Stimulated activated CD4-positive, alpha-beta T cell treated with anti-CD3 and anti-CD28 coated beads, Interleukin-15, amount 100 ng/mL, for 24 hours (primary cell): ENCODE measurements at regions not wholly inside any gene's neighbourhood (a gene's known extent, or its start where the extent isn't known, plus 50 kb on each side); places are given as distances from the start of the nearest gene placed in this dataset.

Experiments
- DNase-seq: peaks from one replicate; pipeline ENCODE4 v3.0.0-alpha.2; 2020

DNA sequence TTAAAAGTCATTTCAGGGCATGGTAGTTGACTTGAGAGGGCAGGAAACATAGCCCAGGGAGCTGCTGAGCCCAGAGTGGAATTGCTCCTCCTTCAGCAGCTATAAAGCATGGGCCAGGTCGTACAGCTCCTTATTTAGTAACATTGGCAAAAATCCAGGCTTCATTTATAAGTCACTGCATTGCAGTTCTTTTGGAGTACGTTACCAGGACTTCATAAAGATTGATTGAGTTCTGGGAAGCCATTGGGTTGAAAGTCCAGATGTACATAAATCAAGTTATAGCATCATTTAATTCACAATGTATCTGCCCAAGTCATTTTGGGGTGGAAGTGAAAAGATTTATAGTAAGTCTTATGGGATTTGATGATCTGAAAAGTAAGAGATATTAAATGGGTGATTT, 53.0 kb upstream of the ANKEF1 start:
- no peak for DNase-seq

DNA sequence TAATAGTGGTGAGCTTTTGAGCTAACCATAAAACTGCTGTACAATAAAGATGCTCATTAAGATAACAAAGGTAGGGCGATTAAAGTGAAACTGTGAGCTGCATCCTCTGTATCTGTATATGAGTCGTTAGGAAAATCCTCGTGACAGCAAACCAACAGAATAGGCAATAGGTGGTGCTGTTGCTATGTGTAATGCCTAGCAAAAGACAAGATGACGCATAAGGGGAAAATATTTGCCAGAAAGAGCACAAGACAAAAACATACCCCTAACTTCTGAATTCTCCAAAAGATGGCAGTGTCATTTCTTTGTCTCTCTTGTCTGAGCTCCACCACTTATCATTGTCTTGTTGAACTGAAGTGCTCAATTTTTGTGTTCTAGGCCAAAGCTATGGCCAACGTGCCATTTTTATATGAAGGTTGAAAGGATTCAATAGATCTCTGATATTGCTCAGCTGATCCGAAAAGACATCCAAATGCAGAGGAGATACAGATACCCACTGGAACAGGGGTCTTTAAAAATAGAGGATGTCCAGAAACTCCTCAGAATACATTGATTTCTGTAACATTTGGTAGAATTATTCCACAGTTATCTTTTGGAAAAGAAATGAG, 56.3 kb upstream of the ANKEF1 start:
- DNase-seq, result peak; percentile 16

DNA sequence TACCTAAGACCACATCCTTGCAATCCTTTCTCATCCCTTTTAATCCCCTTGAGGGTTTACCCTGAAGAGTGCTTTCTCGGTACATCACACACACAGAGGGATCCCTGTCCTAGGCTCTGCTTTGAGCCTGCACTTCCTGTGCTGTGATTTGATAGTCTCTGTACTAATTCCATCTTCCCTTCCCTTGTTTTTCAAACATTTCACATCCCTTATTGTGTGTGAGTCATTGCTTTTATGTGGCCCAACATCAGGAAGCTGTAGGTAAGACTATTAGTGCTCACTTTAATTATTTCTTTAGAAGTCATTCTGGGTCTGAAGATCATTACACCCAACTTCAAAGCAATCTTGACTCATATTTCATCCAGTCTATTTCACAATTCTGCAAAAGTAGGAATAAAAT, 57.2 kb upstream of the ANKEF1 start:
- no peak for DNase-seq

DNA sequence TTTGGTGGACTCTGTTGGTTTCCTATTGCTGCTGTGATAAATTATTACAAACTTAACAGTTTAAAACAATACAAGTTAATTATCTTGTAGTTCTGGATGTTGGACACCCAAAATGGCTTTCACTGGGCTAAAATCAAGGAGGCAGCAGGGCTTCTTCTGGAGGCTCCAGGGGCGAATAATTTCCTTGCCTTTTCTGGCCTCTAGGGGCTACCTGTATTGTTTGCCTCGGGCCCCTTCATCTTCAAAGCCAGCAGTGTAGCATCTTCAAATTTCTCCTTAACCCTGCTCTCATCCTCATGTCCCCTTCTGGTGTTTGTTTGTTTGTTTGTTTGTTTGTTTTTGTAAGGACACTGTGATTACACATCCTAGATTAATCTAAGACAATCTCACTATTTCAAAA, 60.5 kb upstream of the ANKEF1 start:
- DNase-seq, result no peak

DNA sequence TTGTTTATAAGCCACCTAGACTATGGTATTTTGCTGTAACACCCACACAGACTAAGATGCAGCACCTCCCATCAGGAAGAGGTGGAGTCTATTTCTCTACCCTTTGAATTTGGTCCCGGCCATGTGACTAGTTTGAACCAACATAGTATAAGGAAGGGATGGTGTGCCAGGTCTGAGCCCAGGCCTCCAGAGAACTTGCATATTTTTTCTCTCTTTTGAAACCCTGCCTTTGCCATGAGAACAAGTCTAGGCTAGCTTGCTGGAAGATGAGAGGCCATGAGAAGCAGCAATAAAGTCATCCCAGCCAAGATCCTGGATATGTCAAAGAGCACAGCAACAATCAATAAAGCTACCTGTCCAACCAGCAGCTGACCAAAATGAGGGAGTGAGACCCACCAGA, 63.0 kb upstream of the ANKEF1 start:
- DNase-seq, result no peak

DNA sequence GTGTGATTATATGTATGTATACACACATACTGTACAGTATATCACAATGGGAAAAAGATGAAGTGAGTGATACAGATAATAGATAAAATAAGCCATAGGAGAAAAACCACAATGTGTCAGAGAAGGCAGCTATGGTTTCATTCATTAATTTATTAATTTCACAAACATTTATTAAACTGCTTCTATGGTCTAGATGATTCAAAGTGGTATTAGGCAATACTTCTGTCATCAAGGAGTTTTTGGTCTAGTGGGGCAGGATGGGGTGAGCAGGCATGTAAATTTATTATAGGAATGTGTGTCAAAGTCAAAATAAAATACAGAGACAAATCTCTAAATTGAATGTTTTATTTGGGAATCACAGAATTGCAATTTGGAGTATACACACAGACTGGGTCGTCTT, 65.2 kb upstream of the ANKEF1 start:
- no peak for DNase-seq

DNA sequence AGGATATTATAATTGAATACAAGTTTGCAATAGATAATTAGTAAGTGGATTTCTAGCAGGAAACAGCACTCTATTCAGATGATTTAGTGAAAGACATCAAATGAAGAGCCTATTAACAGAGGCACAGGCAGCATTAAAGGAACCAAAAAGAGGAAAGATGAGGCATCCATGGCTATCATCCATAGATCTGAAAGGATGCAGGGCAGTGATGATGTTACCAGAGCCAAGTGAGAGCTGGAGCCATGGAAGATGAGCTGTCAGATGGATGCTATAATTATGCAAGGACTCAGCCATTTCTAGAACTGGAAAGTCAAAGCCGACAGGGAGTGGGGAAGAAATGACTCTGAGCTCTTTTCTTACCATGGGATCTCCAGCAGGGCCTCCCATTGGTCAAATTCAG, 66.8 kb upstream of the ANKEF1 start:
- DNase-seq, result no peak

DNA sequence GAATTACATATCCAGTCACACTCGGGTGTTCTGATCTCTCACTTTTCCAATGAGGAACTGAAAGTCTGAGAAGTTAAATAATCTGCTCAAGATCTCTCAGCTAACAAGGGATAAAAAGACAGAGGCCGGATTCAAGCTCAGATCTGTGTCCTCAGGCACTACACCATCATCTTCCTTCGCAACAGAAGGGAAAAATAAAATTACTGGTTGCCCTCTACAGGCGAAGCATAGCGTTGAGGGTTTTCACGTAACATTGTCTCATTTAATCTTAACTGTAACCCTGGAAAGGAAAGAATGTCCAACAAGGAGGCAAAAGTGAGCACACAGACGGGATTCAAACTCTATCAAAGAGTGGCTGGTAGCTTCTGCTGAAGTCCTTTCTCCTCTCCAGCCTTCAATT, 67.8 kb upstream of the ANKEF1 start:
- no peak for DNase-seq

DNA sequence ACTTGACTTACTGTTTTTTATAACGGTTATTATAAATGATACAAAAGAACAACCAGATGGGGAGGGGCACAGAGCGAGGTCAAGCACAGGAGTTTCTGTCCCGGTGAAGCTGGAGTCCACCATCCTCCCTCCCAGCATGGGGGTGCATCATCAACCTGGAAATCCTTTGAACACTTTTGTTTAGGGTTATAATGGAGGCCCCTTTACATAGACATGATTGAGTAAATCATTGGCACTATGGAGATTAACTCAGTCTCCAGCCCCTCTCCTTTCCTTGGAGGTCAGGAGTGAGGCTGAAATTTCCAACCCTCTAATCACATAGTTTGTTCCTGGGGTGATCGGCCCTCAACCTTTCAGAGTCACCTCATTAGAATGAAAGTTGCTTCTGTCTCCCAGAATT, 71.8 kb upstream of the ANKEF1 start:
- no peak for DNase-seq

DNA sequence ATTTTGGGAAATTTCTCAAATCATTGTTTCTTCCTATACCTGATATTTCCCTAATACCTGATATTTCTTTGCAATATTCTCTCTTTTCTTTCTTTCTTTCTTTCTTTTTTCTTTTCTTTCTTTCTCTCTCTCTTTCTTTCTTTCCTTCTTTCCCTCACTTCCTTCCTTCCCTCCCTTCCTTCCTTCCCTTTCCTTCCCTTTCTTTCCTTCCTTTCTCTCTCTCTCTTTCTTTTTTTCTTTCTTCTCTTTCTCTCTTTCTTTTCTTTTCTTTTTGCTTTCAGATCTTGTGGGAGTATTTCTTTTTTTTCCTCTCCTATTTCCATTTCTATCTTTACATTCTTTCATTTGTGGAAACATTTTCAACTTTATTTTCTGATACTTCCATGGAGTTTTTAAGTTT, 76.1 kb upstream of the ANKEF1 start:
- DNase-seq, result no peak

DNA sequence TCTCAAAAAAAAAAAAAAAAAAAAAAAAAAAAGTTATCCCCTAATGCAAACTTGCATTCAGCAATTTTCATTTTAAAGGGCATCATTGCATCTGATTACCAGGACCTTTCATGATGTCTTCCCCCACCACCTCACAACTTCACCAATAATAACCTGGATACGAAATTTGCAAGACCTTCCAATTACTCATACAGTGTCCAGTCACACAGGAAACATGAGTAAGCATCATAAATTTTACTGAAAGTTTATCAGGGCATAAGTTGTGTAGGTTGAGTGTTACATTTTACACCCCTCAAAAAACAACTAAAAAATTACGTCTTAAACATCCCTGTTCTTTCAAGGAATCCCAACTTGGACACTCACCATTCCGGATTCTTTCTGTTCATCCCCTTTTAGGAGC, 79.1 kb upstream of the ANKEF1 start:
- DNase-seq, result no peak

DNA sequence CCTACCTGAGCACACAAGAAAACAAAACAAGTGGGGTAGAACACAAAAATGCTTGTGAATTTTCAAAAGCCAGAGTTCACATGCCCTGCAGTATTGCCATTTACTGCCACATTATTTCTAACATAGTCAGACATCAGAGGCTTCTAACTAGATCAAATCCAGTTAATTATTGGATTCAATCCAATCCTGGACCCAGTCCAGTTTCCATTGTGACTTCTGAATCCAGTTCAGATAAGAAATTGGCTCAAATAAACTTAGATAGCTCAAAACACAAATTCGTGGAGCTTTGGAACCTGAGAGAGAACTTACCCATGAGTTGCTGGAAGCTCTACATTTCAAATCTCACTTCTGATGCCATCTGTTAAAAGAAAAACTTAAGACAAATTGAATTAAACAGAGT, 85.2 kb upstream of the ANKEF1 start:
- DNase-seq, result no peak

DNA sequence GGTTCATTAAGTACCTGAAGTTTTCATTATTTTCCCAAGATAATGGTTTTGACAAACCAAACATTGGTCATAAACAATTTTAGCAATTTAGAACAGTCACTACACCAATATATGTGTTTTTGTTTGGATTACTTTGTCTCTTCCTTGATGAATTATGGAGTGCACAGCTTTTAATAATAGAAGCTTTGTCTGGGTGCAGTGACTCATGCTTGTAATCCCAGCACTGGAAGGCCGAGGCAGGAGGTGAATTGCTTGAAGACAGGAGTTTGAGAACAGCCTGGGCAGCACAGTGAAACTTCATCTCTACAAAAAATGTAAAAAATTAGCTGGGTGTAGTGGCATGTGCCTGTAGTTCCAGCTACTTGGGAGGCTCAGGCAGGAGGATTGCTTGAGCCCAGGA, 89.4 kb upstream of the ANKEF1 start:
- DNase-seq, result no peak

DNA sequence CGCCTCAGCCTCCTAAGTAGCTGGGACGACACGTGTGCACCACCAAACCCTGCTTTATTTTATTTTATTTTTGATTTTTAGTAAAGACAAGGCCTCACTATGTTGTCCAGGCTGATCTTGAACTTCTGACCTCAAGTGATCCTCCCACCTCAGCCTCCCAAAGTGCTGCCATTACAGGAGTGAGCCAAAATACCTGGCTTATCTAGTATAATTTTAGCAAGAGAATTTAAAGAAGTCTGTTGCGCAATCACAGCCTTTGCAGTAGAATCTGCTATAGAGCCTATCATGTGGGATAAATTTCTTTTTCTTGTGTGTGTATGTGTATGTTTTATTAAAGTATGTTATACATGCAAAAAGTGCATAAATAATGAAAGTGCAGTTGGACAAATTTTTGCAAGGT, 92.1 kb upstream of the ANKEF1 start:
- DNase-seq, result no peak

DNA sequence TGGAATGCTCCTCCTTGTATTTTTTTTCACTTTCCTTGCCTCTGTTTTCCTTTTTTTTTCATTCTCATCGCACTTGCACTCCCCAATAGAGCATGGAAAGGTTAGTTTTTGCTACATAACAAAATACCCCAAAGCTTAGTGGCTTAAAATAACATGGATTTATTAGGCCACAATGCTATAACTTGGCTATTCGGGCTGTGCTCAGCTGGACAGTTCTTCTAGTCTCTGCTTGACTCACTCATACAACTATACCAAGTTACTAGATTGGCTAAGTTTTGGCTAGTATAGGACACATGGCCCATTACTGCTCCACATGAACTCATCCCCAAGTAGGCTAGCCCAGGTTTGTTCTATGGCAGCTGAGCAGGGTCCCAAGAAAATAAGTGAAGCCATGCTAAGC, 94.5 kb upstream of the ANKEF1 start:
- no peak for DNase-seq

DNA sequence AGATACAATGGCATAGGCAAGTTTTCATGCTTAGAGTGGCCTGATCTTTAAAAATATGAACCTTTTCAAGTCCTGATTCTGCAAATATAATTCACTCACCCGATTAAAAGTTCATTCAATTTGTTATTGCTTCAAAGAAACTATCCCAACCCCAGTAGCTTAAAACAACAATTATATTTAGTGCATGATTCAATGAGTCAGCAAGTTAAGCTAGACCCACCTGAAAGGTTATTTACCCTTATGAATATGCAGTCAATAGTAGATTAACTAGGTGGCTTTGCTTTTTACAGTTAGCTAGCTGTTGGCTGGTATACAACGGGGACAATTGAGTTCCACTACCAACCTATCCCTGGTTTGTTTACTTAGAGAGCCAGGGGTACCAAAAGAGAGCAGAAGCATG, 95.6 kb upstream of the ANKEF1 start:
- no peak for DNase-seq

DNA sequence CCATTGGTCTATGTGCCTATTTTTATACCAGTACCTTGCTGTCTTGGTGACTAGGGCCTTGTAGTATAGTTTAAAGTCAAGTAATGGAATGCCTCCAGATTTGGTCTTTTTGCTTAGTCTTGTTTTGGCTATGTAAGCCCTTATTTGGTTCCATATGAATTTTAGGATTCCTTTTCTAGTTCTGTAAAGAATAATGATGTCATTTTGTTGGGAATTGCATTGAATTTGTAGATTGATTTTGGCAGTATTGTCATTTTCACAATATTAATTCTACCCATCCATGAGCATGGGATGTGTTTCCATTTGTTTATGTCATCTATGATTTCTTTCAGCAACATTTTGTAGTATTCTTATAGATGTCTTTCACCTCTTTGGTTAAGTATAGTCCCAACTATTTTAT, 96.4 kb upstream of the PAK5 start:
- no peak for DNase-seq

DNA sequence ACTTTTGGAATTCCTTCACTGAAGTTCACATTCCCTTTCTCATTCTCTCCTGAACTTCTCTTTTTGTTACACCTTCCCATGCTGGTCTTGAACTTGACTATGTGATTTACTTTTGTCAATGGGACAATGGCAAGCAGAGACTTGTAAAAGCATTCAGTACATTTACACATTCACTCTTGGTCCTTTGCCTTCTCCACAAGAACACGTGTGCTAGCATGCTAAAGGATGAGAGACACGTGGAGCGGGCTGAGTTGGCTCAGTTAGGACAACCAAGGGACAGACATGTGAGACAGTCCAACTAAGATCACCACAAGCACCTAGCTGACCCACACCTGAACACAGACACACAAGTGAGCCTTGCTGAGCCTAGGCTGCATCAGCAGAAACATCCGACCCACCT, 91.3 kb upstream of the PAK5 start:
- DNase-seq, result no peak

DNA sequence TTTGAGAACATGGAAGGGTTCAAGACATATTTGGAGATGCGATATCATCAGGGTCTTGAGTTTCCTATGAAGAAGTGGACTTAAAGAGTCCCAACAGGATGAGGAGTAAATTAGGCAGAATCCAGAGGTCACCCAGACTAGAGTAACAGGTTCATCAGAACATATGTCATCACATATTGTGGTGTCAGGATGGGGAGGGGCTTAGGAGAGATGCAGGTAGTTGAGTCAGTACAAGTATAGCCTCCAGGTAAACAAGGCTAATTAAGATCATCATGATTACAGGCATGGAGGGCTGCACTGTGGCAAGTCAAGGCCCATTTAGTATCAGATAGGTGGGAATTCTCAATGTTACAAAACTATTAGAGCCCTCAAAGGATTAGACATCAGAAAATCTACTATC, 90.1 kb upstream of the PAK5 start:
- no peak for DNase-seq

DNA sequence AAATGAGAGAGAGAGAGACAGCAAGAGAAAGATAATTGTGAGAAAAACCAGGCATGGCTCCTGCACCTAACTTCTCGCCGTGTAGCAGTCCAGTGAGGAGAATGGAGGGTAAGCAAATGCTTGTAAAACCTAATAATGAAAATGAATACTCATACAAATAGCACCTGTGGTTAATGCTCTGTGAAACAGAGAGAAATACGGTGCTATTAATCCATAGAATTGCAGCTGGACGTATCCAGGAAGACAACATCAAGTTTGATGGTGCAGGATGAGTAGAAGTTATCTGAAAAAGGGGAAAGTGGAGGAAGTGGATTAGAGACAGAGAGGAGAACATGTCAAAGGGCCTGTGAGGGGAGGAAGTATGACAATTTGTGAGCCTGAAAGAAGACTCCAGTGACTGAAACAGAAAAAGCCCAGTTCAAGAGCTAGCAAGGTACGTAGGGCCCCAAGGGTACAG, 89.4 kb upstream of the PAK5 start:
- DNase-seq, result no peak

DNA sequence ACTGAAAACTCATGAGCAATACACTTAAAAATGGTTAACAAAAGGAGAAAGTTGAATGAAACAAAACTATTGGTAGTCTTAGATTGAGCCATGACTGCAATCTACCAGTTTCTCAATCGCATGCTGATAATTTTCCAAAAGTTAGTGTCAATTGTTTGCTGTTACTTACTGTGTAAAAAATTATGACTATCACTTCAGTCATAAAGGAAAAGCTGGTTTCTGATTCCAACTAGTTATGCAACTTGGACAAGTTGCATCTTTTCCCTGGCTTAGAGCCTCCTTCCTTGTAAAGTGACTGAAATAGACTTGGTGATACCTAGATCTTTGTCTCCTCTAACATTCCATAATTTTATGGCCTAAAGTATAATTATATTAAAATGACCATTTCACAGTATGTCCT, 88.3 kb upstream of the PAK5 start:
- no peak for DNase-seq

DNA sequence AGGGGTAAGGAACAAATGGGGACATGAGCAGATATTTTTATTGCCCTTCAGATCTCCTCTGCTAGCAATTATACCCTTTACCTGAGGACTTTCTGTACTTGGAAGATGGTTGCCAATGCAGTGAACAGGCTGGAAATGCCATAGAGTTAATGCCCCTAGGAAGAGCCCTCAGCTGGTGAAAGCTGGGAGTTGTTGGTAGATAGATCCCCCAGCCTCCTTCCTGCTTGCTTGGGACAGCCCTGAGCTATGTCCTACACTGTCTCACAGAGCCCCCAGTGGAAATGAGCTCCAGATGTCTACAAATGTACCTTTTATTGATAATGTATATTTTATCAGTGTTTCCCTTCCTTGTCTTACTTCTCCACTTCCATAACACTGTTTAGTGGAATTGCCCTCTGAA, 87.6 kb upstream of the PAK5 start:
- DNase-seq, result no peak

DNA sequence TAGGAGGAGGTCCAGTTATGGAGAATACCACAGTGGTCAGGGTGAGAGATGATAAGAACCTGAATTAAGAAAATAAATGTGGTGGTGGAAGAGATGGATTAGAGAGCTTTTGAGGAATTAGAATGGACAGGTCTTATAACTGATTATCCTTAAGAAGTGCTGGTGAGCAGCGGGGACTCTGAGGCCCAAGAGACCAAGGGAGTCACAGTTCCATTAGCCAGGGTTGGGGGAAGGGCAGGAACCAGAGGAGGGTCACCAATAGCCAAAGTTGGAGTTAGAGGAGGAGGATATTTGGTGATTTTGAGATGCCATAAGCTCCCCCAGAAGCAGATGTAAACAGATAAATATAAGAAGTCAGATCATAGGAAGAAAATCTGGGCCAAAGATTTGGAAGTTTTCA, 87.1 kb upstream of the PAK5 start:
- DNase-seq, result no peak

DNA sequence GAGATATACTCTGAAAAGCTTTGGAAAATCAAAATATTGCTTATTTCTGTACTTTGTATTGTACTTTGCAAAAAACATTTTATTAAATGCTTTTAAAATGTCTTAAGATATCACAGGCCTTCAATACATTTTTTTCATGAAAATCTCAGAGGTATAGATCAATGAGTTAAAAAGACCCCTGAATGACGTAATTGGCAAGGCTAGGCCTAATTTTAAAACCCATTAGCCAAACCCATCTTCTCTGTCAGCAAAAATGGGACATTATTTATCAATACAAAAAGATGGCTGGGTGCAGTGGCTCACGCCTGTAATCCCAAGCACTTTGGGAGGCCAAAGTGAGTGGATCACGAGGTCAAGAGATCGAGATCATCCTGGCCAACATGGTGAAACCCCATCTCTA, 84.8 kb upstream of the PAK5 start:
- DNase-seq, result no peak

DNA sequence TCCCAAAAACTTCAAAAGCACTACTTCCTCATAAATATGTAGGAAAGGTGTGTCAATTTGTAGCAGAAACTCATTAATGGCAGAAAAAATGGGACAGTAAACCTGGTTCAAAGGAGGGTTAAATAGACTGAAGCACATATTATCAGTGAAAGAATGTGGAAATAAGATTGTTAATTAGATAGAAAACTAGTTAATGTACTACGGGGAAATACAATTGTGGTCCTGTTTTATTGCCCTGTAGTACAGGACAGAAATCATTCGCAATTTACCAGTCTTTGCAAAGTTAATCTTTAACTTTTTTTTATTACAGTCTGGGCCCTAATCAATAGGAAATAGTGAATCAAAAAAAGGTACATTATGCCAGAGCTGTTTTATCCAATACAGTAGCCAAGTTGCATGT, 82.0 kb upstream of the PAK5 start:
- DNase-seq, result no peak
